Muscle layer of duodenum (tissue), 2 donors: ENCODE measurements at regions not wholly inside any gene's neighbourhood (a gene's known extent, or its start where the extent isn't known, plus 50 kb on each side); places are given as distances from the start of the nearest gene placed in this dataset.
A peak's percentile ranks its signal among the peaks of the same experiment; 100 is the strongest.

Experiments used
- H3K27ac ChIP-seq: one replicate; pipeline ENCODE4 v1.7.0; 2013; ENCODE audit warnings: mild to moderate bottlenecking, low read length
- H3K27me3 ChIP-seq: one replicate; pipeline ENCODE4 v1.7.0; 2013; ENCODE audit warnings: low read depth, mild to moderate bottlenecking, control low read depth, low read length
- H3K36me3 ChIP-seq, 2 donors: one replicate each; pipeline ENCODE4 v1.7.0; 2013; ENCODE audit warnings: low read length in 2 of 2, control low read depth in 1 of 2, mild to moderate bottlenecking in 1 of 2; ENCODE audit not compliant: insufficient read depth in 2 of 2, control insufficient read depth in 1 of 2
- H3K4me1 ChIP-seq, 2 donors: one replicate each; pipeline ENCODE4 v1.7.0; 2013; ENCODE audit warnings: low read length in 2 of 2, mild to moderate bottlenecking in 2 of 2, control low read depth in 1 of 2, moderate library complexity in 1 of 2; ENCODE audit not compliant: insufficient read depth in 2 of 2, control insufficient read depth in 1 of 2
- H3K4me3 ChIP-seq, 2 donors: one replicate each; pipeline ENCODE4 v1.7.0; 2013; ENCODE audit warnings: low read length in 2 of 2, low read depth in 1 of 2, mild to moderate bottlenecking in 1 of 2
- H3K9me3 ChIP-seq, 2 donors: one replicate each; pipeline ENCODE4 v1.7.0; 2013; ENCODE audit warnings: low read length in 2 of 2, control low read depth in 1 of 2, mild to moderate bottlenecking in 1 of 2; ENCODE audit not compliant: control insufficient read depth in 1 of 2
- donor health status: healthy.

DNA sequence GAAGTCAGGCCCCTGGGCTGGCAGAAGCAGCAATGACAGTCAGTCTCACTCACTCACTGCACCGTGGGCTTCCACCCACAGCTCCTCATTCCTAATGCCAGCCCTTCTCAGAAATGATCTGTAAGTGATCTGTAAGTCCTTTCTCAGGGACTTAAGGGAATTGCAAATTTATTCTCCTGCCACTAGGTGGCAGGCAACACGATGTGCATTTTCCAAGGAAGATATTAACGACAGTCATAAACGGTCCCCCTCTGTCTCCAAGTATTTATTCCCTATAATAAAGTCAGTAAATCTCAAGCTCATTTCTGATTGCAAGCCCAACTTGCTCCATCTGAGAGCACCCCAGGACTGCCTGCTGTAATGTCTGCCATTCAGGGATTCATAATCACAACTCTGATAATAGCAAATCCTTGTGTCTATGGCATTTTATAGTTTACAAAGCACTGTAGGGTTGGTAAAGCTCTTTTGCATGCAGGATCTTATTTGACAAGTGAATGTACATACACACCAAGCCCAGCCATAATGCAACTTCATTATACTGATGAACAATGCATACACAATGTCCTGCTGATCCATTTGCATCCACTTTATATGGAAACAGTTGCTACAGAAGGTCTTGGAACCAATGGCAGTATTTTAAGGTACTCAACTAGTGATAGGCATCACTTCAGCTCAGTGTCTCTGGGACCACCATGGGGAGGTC, 380.5 kb upstream of the CAMK1G start:
- Histone ChIP-seq H3K4me3 (no peak overlapping the region), H3K4me1 (peaks cover 0 to 8% of the 10 kb centered on the region in 2 donors), H3K27me3 (peaks cover 5% of the 10 kb centered on the region), H3K9me3 (no peaks in the 10 kb centered on the region), H3K36me3 (no peaks in the 10 kb centered on the region), H3K27ac (no peak overlapping the region)

DNA sequence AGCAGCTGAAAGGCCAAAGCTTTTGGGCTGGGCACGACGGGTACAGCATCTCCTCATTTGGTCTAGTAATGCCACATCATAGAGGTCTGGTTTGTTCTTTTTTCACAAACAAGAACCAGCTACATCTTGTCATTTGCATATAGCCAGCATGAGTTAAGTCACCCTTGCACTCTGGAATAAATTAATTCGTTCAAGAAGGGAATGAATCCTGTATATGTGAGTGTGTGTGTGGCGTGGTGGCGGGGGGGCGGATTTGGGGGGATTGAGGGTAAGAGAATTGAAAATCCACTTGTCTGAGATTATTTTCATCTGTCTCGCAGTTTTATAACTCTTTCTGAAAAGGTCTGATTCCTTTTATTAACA, 380.0 kb upstream of the CAMK1G start:
- Histone ChIP-seq H3K36me3 (no peaks in the 10 kb centered on the region), H3K9me3 (no peaks in the 10 kb centered on the region), H3K27ac (no peak overlapping the region), H3K27me3 (peaks cover 10% of the 10 kb centered on the region), H3K4me3 (no peak overlapping the region), H3K4me1 (peaks cover 0 to 11% of the 10 kb centered on the region in 2 donors)

- Histone ChIP-seq H3K27me3 (peaks cover 19% of the 10 kb centered on the region), H3K36me3 (no peaks in the 10 kb centered on the region)
These were observed 378.5 kb upstream of the CAMK1G start for GRCh38 chr1:209205039-209205438.

GRCh38 chr1:209207126-209207700, 376.3 kb upstream of the CAMK1G start:
- Histone ChIP-seq H3K27me3 (peaks cover 19% of the 10 kb centered on the region), H3K27ac (no peak overlapping the region), H3K36me3 (no peaks in the 10 kb centered on the region), H3K4me3 (peak overlapping the region; percentile 22 to 46), H3K4me1 (peaks cover 0 to 11% of the 10 kb centered on the region in 2 donors), H3K9me3 (no peaks in the 10 kb centered on the region)

More at GRCh38 chr1:209205039-209205438, 378.5 kb upstream of the CAMK1G start:
- Histone ChIP-seq H3K4me3 (no peak overlapping the region), H3K9me3 (no peaks in the 10 kb centered on the region), H3K27ac (no peak overlapping the region), H3K4me1 (peaks cover 0 to 11% of the 10 kb centered on the region in 2 donors)

DNA sequence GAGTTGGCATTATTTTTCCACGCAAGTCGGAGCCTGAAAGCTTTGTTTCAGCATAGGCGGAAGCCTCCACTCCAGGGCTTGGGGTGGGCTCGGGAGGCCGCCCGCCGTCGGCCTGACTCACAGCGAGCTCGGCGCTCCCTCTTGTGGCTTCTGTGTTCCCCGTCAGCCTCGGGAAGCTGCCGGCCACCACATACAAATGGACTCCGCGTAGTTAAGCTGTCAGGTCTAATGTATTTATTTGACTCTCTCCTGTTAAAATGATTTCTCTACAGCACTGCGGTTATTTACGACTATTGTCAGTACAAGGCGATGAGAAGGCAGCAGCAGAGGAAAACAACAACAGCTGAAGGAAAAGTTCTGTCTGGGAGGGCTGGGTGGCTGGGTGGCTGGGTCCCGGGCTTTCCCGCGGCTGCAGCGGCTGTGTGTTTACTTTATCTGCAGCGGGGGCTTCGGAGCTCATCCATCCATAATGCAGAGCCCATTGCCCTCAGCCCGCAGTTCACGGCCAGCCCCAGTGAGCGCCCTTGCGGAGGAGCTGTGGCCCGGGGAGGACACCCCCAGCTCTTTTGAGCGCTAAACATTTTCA, 375.7 kb upstream of the CAMK1G start:
- peaks cover 19% of the 10 kb centered on the region for H3K27me3 ChIP-seq
- H3K4me3 ChIP-seq, result peak overlapping the region; percentile 22 to 46
- no peaks in the 10 kb centered on the region for H3K9me3 ChIP-seq
- peaks cover 0 to 11% of the 10 kb centered on the region in 2 donors for H3K4me1 ChIP-seq
- H3K36me3 ChIP-seq, result no peaks in the 10 kb centered on the region
- H3K27ac ChIP-seq, result no peak overlapping the region

- peaks cover 19% of the 10 kb centered on the region for H3K27me3 ChIP-seq
- H3K36me3 ChIP-seq, result no peaks in the 10 kb centered on the region
- no peaks in the 10 kb centered on the region for H3K9me3 ChIP-seq
- no peak overlapping the region for H3K4me3 ChIP-seq
- no peak overlapping the region for H3K27ac ChIP-seq
- peaks cover 0 to 11% of the 10 kb centered on the region in 2 donors for H3K4me1 ChIP-seq
These were observed 374.9 kb upstream of the CAMK1G start for GRCh38 chr1:209208648-209209047.

DNA sequence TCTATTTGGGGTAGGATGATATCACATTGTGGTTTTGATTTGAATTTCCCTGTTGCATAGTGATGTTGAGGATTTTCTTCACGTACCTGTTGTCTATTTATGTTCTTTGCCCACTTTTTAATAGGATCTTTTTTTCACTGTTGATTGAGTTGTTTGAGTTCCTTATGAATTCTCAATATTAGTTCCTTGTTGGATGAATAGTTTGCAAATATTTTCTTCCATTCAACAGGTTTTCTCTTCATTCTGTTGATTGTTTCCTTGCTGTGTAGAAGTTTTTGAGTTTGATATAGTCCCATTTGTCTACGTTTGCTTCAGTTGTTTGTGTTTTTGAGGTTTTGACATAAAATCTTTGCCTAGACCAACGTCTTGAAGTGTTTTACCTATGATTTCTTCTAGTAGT, 369.5 kb upstream of the CAMK1G start:
- H3K9me3 ChIP-seq, result no peaks in the 10 kb centered on the region
- no peak overlapping the region for H3K4me3 ChIP-seq
- peaks cover 5% of the 10 kb centered on the region for H3K27me3 ChIP-seq
- H3K27ac ChIP-seq, result no peak overlapping the region
- H3K4me1 ChIP-seq, result no peaks in the 10 kb centered on the region
- H3K36me3 ChIP-seq, result no peaks in the 10 kb centered on the region

DNA sequence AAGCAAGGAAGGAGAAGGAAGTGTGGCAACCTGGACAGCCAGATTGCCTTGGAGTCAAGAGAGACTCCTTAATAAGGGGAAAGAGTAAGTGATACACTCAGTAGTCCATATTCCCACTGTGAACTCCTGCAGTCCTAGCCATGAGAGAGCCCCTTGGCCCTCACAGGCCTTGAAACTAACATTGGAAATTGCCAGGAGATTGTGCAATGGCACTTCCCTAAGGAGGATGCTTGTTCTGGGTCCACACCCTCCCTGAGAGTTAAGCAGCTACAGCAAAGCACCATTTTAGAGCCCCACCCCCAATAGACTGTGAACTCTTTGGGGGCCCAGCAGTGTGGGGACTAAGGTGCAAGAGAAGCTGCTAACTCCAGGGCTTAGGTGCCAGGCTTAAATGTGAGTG, 367.7 kb upstream of the CAMK1G start:
- Histone ChIP-seq H3K36me3 (no peaks in the 10 kb centered on the region), H3K27me3 (no peaks in the 10 kb centered on the region), H3K4me3 (no peak overlapping the region), H3K4me1 (no peaks in the 10 kb centered on the region), H3K9me3 (no peaks in the 10 kb centered on the region), H3K27ac (no peak overlapping the region)

DNA sequence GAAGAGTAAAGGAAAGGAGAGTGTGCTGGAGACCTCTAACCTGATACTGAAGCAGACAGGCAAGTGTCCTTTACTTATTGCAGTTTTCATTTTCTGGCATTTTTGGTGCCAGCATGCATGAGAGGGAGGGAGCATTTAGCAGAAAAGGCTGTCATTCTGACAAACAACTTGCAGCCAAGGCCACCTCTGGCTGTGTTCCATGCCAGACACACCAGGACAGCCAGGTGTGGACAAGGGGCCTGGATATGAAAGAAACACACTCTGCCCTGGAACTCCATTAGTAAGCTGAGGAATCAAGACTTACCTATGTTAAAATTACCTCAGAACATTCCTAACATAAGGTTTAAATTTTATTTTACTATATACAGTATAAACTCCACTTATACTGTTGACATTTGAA, 365.4 kb upstream of the CAMK1G start:
- no peaks in the 10 kb centered on the region for H3K9me3 ChIP-seq
- no peaks in the 10 kb centered on the region for H3K4me1 ChIP-seq
- H3K27ac ChIP-seq, result no peak overlapping the region
- H3K4me3 ChIP-seq, result no peak overlapping the region
- no peaks in the 10 kb centered on the region for H3K27me3 ChIP-seq
- H3K36me3 ChIP-seq, result no peaks in the 10 kb centered on the region

GRCh38 chr1:209218981-209219380, 364.5 kb upstream of the CAMK1G start:
- Histone ChIP-seq H3K4me3 (no peak overlapping the region), H3K4me1 (no peaks in the 10 kb centered on the region), H3K27me3 (no peaks in the 10 kb centered on the region), H3K36me3 (no peaks in the 10 kb centered on the region), H3K9me3 (no peaks in the 10 kb centered on the region), H3K27ac (no peak overlapping the region)

- no peaks in the 10 kb centered on the region for H3K27me3 ChIP-seq
- H3K4me3 ChIP-seq, result peak overlapping the region in 1 of 2 donors; percentile 5
- no peaks in the 10 kb centered on the region for H3K36me3 ChIP-seq
- H3K4me1 ChIP-seq, result no peaks in the 10 kb centered on the region
- H3K27ac ChIP-seq, result no peak overlapping the region
- no peaks in the 10 kb centered on the region for H3K9me3 ChIP-seq
These were observed 363.6 kb upstream of the CAMK1G start for GRCh38 chr1:209219791-209220524.
